ENCODE measurements at regions not wholly inside any gene's neighbourhood (a gene's known extent, or its start where the extent isn't known, plus 50 kb on each side); places are given as distances from the start of the nearest gene placed in this dataset.

- TF ChIP-seq POLR2A (IDR thresholded peaks at IDR 0.05), result no peak
- TF ChIP-seq CTCF (IDR thresholded peaks at IDR 0.05), result no peak
Measured at GRCh38 chr7:46669028-46669427, 748.0 kb upstream of the IGFBP3 start.
